Forelimb muscle (tissue), 1 donor: ENCODE measurements at regions not wholly inside any gene's neighbourhood (a gene's known extent, or its start where the extent isn't known, plus 50 kb on each side); places are given as distances from the start of the nearest gene placed in this dataset.
"Not testable (repeated sequence)": the region's sequence is repeated elsewhere in the genome, so short reads cannot be mapped to it uniquely, and the experiment has no call there.

Source experiments
- DNase-seq: peaks from one replicate; pipeline ENCODE4 v3.0.0-alpha.2; 2013; ENCODE audit warnings: low read depth

DNA sequence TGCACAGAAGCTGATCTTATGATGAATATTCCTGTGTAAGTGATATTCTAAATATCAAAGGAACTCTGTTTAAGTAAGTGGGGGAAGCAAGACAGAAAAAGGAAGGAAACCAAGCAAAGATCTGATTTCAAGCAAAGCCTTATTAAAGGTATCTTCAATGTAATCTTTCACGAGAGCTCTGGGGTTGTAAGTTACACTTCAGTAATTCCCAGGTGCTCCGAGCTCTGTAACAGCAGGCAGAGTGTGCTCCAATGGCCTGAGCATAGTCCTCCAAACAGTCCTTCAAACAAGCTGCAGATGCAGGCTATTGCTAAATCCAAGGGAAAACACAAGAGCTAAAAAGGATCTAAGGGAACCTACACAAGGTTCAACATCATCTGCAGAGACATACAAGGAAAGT lies 949.7 kb upstream of the TMPRSS15 start:
- DNase-seq = no peak

DNA sequence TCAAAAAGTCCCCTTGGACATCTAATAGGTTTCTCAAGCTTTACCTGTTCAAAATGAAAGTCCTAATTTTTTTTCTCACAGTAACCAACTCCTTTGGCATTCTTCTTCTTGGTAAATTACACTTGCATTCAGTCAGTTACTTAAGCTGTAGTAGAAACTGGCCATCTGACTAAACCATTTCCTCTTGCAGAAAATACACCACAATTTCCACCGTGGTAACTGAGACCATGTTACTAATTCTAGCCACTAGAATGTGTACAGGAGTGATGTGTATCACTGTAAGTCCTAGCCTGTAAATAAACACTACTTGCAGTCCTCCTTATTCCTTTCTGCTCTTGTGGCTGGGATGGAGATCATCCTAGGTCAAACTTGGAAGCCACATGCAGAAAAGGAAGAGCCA lies 965.4 kb upstream of the TMPRSS15 start:
- DNase-seq = no peak

DNA sequence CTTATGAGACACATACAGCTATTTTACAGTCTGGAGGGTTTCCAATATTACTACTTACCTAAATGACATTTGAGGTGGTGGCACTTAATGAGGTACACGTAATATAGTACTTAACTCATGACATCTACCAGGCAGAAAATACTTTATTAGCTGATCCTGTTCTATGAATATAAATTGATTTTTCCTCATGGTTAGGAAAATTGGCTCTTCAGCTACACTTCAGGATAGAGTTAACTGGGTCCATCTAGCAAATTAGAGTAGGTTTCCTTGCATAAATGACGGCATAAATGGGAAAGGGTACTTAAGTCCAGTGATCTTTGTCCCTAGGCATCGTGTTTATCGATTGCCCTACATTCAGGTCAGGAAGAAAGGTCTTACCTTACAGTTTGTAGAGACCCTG lies 988.8 kb upstream of the TMPRSS15 start:
- no peak for DNase-seq

DNA sequence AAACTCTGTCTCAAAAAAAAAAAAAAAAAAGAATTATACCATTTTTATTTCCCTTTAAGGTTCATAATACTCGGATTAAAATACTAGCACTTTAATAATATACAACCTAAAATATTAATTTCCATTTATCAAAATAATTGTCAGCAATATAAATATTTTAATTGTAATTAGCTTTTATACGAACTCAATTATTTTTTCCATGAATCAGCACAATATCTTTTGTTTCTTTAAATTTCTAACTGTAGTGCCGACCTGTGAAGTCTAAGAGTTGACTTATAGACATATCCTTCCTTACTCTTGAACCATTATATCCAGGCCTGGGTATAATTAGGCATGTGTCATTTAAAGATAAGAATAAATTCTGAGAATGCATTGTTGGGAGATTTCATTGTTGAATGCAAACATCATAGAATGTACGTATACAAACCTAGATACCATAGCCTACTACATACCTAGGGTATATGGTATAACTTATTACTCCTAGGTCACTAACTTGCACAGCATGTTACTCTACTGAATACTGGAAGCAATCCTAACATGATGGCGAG lies 996.7 kb upstream of the TMPRSS15 start:
- DNase-seq = no peak

DNA sequence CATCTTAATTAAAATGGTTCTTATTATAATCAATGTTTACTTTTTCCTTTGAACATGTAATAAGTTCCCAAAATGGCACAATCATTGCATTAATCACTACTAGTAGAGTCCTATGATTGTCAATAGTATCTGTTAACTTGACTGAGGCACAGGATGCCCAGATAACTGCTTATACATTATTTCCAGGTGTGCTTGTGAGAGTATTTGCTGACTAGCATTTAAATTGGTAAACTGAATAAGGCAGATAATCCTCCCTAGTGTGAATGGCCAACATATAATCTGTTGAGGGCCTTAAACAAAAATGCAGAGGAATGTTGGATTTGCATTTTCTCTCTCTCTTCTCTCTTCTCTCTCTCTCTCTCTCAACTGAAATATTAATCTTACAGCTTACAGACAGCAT lies 999.3 kb upstream of the TMPRSS15 start:
- no peak for DNase-seq

DNA sequence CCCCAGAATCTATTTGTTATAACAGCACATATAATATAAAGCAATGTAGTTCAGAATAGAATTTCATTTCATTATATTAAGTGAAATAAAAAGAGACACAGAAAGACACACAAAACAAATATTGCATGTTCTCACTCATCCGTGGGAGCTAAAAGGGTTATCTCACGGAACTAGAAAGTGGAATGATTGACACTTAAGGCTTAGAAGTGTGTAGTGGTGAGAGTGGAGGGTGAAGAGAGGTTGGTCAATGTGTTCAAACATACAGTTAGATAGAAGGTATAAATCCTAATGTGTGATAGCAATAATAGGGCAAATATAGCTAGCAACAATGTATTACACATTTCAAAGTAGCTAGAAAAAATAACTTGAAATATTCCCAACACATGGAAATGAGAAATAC lies 1001.7 kb upstream of the TMPRSS15 start:
- DNase-seq = no peak

DNA sequence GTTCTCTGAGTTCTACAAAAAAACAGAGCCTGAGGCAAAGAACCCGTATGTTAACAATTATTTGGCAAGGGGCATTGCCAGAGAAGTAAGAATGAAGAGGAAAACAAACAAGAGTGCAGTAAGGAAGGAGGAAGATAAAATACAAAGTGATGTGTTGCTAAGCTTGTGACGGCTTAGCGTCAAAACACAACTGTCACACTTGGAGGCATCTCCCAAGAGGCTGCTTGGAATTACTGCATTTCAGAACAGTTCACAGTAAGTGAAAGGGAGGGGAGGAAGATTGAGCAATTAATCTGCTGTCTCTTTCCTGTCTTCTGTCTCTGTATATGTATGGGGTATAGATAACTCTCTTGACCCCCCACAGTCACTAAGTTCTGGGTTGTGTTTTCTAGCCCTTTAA lies 1017.0 kb upstream of the TMPRSS15 start:
- DNase-seq = no peak

DNA sequence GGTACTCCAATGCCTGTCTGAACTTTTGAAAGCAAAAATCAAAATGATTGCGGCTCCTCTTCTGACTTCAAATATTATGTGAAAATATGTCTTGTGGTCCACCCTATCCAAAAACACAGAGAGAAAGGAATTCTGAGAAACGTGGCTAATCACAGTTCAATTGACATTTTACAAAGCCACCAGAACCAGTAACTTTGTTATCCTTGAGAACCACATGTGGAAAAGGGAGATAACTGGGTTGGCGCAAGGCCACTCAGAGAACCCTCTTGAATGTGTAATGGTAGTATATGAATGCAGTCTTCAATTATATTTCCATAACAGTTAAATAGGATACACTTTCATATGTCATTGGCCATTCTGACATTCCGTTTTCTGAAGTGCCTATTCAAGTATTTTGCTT lies 1030.0 kb upstream of the TMPRSS15 start:
- no peak for DNase-seq

DNA sequence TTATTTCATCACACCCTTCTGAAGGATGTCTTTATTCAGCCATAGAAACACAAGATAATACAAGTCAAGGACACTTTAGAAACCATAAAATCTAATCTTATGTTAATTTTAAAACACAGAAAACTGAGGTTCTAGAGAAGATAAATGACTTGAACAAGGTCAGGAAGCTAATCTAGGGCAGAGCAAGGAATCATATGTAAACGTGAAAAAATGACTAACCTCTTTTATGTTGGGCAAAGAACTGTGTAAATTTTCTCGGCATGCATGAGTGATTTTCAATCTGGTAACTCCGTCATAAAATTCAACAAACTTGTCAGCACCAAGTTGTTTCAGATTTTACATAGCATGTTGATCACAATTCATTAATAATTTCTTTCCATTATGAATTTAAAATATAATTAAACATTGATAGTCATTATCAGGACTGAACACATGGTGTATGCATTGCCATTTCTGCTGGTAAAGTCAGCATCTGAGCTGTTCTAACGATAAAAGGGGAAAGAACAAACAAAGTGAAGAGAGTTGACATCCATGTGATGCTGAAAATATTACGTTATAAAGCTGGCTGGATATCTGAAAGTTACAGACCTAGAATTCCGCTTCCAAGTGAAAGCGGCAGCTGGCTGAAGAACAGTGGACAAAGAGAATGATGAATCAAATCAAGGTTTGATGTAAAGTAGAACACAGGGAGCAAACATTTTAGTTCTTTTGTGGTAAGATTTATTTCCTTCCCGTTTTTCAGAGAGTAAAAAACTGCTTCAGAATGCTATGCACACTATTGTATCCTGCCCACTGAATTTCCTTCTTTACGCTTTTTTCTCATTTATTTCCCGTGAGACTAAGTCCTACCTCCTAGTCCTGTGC lies 1037.4 kb upstream of the TMPRSS15 start:
- no peak for DNase-seq

DNA sequence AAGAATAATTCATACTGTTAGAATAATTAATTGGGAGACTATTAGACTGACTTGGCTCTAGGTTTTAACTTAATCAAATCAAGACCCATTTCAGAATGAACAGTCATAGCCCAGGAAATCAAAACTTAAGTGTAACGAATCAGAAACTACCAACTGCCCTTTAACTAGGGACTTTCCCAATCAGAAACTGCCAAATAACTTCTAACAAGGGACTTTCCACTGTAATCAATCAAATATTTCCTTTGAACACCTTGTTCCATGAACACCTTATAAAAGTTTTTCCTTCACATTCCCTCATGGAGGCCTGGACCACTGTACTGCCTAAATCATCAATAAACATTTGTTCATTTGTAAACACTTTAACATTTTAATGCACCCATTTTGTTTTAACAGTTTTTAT lies 1054.7 kb upstream of the TMPRSS15 start:
- DNase-seq = no peak

DNA sequence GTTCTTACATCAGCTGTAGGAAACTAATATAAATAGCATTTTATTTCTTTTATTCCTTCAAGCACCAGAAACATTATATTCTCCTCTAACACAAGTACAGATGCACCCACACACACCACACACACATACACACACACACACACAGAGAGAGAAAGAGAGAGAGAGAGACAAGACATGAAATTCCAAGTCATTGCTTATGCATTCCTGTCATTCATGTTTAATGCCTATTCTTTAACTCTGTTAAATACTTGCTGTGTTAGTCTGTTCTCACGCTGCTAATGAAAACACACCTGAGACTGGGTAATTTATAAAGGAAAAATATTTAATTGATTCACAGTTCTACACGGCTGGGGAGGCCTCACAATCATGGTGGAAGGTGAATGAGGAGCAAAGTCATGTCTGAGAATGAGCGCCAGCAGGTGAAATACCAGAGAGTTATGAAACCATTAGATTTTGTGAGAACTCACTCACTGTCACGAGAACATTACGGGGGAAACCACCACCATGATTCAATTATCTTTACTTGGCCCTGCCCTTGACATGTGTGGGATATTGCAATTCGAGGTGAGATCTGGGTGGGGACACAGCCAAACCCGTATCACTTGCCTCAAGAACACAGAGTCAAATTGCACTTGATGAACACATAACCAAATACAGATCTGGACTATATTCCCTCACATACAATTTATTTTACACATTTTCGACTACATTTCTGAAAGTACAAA lies 1058.1 kb upstream of the TMPRSS15 start:
- no peak for DNase-seq

DNA sequence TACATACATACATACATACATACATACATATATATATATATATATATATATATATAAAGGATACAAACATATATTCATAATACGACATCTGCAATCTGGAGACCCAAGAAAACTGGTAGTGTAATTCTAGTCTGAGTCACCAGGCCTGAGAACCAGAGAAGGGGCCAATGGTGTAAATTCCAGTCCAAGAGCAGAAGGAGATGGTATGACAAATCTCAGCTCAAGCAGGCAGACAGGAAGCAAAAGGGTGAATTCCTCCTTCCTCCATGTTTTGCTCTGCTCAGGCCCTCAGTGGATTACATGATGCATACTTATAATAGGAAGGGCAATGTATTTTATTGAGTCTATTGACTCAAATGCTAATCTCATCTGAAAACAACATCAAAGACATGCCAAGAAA lies 1060.4 kb upstream of the TMPRSS15 start:
- DNase-seq = no peak

DNA sequence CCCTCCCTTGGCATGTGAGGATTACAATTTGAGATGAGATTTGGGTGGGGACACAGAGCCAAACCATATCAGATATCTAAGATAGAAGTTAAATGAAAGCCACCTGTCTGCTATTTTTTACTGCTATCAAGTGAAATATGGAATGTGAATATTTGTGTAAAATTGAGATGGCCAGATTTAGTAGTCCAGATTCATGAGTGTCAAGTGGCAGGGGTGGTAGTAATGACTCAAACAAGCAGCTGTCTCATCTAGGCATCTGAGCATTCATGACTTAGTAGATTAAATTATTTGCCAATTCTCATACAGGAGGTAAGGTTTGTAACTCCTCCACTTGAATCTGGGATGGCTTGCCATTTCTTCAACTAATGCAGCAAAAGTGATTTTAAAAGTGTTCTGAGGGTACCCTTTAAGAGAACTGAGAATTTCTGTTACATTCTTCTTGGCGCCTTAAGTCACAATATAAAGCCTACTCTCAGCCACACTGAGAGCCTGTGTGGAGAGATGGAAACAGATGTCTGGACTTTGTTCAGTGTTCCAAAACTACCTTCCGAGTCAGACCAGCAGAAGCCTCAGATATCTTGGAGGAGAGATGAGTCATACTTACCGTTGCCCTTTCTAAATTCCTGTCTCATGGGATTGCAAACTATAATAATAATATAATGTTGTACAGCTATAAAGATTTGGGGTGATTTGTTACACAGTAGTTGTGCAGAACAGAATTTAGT lies 1065.6 kb upstream of the TMPRSS15 start:
- no peak for DNase-seq

DNA sequence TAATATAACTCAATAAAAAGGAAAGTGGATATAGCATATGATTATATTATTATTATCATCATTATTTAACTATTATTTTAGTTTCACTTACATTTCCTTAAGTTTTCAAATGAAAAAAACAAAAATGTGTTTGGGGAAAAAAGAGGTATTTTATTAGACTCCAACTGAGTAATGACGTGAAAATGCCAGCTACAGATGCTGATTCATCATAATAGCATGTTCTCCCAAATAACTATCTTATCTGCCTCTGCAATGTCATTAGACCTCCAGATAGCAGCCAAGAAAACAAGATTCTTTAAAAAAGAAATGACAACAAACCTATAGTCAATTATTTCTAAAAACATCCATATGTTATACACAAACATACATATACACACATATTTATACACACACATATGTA lies 1071.9 kb upstream of the TMPRSS15 start:
- DNase-seq = no peak

DNA sequence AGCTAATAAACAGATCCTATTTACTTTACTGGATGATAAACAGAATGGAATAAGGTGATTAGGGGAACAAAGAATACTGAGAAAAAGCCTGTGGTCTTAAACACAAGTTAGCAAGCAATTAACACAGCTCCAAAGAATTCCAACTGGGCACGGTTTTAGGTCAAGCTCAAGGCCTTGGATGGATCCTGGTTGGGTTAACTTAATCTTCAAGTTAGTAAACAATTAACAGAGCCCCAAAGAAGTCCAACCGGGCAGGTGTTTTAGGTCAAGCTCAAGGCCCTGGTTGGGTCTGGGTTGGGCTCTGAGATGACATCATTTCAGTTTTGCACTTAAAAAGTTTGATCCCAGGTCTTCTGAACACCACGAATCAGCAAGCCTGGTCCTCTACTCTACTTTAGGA lies 1086.3 kb upstream of the TMPRSS15 start:
- no peak for DNase-seq

DNA sequence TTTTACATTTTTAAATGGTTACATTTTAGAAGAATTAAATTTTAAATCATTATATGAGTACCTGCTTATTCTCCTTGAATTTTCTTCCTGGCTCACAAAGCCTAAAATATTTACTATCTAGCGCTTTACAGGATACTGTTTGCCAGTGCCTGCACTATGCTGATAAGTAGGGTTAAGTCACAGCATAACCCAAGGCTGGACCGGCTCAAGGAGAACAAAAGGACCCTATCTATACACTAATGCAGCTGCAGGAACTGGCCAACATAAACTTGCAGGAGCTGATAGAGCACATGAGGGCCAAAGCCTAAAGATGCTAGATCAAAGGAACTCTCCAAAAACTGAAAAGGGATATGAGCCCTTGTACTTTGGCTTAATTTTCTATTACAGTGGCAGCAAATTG lies 1086.9 kb upstream of the TMPRSS15 start:
- DNase-seq = no peak

DNA sequence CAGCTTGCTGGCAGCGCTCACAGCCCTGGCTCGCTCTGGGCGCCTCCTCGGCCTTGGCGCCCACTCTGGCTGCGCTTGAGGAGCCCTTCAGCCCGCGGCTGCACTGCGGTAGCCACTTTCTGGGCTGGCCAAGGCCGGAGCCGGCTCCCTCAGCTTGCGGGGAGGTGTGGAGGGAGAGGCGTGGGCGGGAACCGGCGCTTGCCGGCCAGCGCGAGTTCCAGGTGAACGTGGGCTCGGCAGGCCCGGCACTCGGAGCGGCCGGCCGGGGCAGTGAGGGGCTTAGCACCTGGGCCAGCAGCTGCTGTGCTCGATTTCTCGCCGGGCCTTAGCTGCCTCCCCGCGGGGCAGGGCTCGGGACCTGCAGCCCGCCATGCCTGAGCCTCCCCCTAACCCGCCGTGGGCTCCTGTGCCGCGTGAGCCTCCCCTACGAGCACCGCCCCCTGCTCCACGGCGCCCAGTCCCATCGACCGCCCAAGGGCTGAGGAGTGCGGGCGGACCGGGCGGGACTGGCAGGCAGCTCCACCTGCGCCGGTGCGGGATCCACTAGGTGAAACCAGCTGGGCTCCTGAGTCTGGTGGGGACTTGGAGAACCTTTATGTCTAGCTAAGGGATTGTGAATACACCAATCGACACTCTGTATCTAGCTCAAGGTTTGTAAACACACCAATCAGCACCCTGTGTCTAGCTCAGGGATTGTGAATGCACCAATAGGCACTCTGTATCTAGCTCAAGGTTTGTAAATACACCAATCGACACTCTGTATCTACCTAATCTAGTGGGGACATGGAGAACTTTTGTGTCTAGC lies 1090.1 kb upstream of the TMPRSS15 start:
- DNase-seq = not testable (repeated sequence)

DNA sequence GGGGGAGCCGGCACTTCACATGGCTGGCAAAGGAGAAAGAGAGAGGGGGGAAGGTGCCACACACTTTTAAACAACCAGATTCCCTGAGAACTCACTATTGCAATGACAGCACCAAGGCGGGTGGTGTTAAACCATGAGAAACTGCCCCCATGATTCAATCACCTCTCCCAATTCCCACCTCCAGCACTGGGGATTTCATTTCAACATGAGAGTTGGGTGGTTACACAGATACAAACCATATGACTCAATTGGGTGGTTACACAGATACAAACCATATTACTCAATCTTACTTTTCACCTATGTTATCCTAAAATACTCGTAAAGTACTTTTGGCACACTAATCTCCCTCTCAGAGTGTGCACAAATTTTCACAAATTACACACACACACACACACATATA lies 1097.5 kb upstream of the TMPRSS15 start:
- DNase-seq = no peak

DNA sequence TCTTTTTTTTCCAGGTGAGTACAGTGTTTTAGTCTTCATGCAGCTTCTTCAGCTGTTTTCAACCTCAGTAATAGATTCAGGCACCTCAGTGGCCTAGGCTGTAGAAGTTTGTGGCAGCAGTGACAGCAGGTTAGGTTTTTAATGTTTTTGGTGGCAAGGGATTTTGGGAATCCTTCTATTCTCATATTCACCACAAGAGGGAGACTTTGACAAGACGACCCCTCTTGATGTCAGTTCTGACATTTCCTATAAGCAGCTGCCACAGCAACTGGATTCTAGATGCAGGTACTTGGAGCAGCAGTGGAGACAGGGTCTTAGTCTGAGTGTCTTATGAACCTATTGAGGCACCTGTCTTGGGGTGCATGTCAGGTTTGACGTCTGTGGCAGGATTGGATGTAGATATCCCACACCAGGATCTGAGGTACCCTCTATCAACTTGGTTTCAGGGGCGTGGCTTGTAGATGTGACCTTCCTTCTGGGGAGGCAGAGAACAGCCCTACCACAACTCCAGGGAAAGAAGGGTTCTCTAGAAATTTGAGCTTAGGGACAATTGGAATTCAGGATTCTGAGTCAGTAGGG lies 1104.2 kb upstream of the TMPRSS15 start:
- DNase-seq = no peak

DNA sequence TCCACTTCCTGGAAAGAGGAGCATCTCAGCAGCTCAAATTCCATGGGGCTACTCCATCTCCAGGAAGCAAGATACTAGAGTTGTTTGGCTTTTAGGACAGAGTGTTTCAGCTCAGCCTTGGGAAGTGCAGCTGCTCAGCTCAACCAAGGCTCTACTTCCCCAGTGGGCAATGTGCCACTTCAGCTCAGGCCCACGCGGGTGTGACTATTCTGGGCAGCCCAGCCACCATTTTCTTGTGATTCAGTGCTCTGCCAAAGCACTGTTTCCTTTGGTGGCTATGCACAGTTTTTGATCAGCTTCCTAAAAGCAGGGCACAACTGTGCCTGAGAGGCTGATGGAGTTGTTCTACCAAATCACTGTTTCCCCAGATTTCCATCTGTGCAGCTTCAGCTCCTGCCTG lies 1104.9 kb upstream of the TMPRSS15 start:
- DNase-seq = no peak

DNA sequence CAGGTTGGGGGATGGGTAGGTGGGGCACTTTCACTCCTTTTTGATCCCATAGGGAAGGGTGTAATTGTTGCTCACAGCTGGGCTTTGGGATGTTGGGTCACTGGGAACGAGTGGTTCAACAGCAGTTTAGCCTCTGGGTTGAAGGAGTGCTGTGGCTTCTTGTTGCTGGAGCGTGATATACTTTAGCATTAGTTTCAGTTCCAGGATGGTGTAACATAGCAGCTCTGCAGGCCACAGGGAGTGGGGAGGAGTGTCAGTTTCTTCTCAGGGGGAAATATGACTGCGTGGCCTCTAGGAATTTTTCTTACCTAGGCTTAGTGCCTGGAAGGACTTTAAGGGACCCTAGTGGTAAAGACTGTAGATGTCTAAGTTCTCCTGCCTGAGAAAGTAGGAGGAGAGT lies 1105.3 kb upstream of the TMPRSS15 start:
- no peak for DNase-seq
